ENCODE measurements at regions not wholly inside any gene's neighbourhood (a gene's known extent, or its start where the extent isn't known, plus 50 kb on each side); places are given as distances from the start of the nearest gene placed in this dataset.
"Not testable (repeated sequence)": the region's sequence is repeated elsewhere in the genome, so short reads cannot be mapped to it uniquely, and the experiment has no call there.

DNA sequence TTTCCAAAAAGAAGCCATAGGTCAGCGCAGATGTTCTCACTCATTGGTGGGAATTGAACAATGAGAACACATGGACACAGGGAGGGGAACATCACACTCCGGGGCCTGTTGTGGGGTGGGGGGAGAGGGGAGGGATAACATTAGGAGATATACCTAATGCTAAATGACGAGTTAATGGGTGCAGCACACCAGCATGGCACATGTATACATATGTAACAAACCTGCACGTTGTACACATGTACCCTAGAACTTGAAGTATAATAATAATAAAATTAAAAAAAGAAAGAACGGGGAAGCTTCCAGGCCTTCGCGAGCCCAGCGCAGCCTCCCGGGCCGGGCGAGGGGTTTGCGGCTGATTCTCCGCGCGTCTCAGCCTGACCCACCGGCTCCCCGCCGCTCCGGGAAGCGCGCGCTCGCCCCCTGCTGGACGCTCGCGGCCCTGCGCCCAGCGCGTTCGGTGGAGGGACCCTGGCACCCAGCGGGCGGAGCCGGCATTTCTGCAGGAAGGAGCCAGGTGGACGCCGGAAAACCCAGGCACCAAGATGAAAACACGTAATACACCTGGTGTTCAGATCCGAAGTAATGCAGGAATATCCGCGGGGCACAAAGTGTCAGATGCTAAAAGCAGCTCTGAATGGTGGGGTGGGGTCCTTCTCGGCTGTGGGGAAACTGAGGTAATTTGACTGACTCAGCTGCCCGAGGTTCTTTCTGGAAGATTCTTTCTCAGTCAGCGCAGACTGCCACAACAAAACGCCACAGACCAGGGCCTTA, 67.1 kb upstream of the PPP1R26 start:
- H3K4me3 ChIP-seq (ENCODE audit: insufficient read depth, low read depth, low read length); POLR2A ChIA-PET (ENCODE audit: unreplicated experiment); H2AK5ac ChIP-seq (ENCODE audit: low read depth, low read length); H3K27ac ChIP-seq (ENCODE audit: insufficient read depth, low read length); BruUV-seq (replicated peaks); H2AFZ ChIP-seq (replicated peaks; ENCODE audit: low read length, poor library complexity); H2BK120ac ChIP-seq (ENCODE audit: low read depth, low read length); H4K91ac ChIP-seq (ENCODE audit: insufficient read depth, low read depth, low read length); H3K9me3 ChIP-seq (ENCODE audit: control insufficient read depth, insufficient read depth, low read length); H2AK9ac ChIP-seq (replicated peaks; ENCODE audit: low read depth, low read length, poor library complexity); H3K23ac ChIP-seq (ENCODE audit: low read depth, low read length); H4K20me1 ChIP-seq (ENCODE audit: insufficient read depth, low read length); H3K79me1 ChIP-seq (ENCODE audit: low read depth in 1 of 2, low read length in 2 of 2); H3K36me3 ChIP-seq (ENCODE audit: control insufficient read depth, insufficient read depth, low read length); H3K27me3 ChIP-seq (ENCODE audit: control insufficient read depth, insufficient read depth, low read length); H3K56ac ChIP-seq (ENCODE audit: extremely low read depth, insufficient read depth, low read length); H3K9me1 ChIP-seq (ENCODE audit: insufficient read depth, low read length); H2BK5ac ChIP-seq (ENCODE audit: low read depth, low read length, poor library complexity, severe bottlenecking); H2BK15ac ChIP-seq (ENCODE audit: low read depth, low read length); H3K9ac ChIP-seq (ENCODE audit: low read depth, low read length); H3K4me2 ChIP-seq (ENCODE audit: low read depth, low read length); H4K8ac ChIP-seq (ENCODE audit: low read depth in 2 of 2, low read length in 2 of 2); H4K5ac ChIP-seq (ENCODE audit: low read depth, low read length); H2BK20ac ChIP-seq (ENCODE audit: low read depth, low read length); dilution Hi-C loops (cut with HindIII; ENCODE audit: low sequenced_read_pairs, unreplicated experiment); H3K4ac ChIP-seq (ENCODE audit: low read depth, low read length); in situ Hi-C loops (cut with MboI; ENCODE audit: low sequenced_read_pairs); H3K14ac ChIP-seq (replicated peaks; ENCODE audit: low read depth, low read length); H3K4me1 ChIP-seq (ENCODE audit: control insufficient read depth, insufficient read depth, low read length); H3K18ac ChIP-seq (ENCODE audit: low read depth, low read length): not testable (repeated sequence)
- TF ChIP-seq POLR2A (IDR thresholded peaks at IDR 0.05; ENCODE audit: low read depth, low read length) (0 out of 2 replicates have a peak, but pooled peaks have one; percentile 30), SMC3 (IDR thresholded peaks at IDR 0.05; ENCODE audit: low read depth, low read length) (peak; percentile 77), MAZ (IDR thresholded peaks at IDR 0.05; ENCODE audit: borderline replicate concordance, low read depth, low read length) (0 out of 2 replicates have a peak, but pooled peaks have one; percentile 20), RAD21 (IDR thresholded peaks at IDR 0.05; ENCODE audit: low read length) (peak; percentile 85)
- TF ChIP-seq, protein P1, sequence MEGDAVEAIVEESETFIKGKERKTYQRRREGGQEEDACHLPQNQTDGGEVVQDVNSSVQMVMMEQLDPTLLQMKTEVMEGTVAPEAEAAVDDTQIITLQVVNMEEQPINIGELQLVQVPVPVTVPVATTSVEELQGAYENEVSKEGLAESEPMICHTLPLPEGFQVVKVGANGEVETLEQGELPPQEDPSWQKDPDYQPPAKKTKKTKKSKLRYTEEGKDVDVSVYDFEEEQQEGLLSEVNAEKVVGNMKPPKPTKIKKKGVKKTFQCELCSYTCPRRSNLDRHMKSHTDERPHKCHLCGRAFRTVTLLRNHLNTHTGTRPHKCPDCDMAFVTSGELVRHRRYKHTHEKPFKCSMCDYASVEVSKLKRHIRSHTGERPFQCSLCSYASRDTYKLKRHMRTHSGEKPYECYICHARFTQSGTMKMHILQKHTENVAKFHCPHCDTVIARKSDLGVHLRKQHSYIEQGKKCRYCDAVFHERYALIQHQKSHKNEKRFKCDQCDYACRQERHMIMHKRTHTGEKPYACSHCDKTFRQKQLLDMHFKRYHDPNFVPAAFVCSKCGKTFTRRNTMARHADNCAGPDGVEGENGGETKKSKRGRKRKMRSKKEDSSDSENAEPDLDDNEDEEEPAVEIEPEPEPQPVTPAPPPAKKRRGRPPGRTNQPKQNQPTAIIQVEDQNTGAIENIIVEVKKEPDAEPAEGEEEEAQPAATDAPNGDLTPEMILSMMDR (conservative IDR thresholded peaks at IDR 0.05; ENCODE audit: low read depth, low read length): peak; percentile 99
- CTCF ChIA-PET: interaction anchor here (0.6 to 1.0 kb wide), 4 partner anchors 13 to 549 kb away, joined by 3 read pairs; partner anchors contain the start of gene UBAC1
- peak; percentile 99 for ATAC-seq (ENCODE audit: low read depth)
- 14% methylated on average over 19 of the region's 43 CpGs; no CpG with 5 or more reads in 1 of the 2 experiments for WGBS, 2 experiments (ENCODE audit: extremely low coverage in 2 of 2, insufficient read length in 1 of 2)
- intact Hi-C loops (cut with micrococcal nuclease): loop anchor here (1.0 to 10.0 kb wide), 3 partner anchors 326 to 965 kb away; no protein-coding TSS in a partner anchor
- DNase-seq: peak; percentile 24

Measured in IMR-90 (cell line).